HG03575 (cell line): ENCODE measurements at regions not wholly inside any gene's neighbourhood (a gene's known extent, or its start where the extent isn't known, plus 50 kb on each side); places are given as distances from the start of the nearest gene placed in this dataset.
"Not testable (repeated sequence)": the region's sequence is repeated elsewhere in the genome, so short reads cannot be mapped to it uniquely, and the experiment has no call there.

ENCODE experiments used
- ATAC-seq: cut with Tn5 transposase; IDR thresholded peaks from one replicate; pipeline ENCODE4 v1.9.1; 2021; ENCODE audit not compliant: unreplicated experiment, insufficient number of reproducible peaks, low FRiP score; ENCODE audit errors: extremely low read depth

- no peak for ATAC-seq
These were observed 358.9 kb downstream of the TRAM1L1 start for GRCh38 chr4:116726523-116726922.

- ATAC-seq: peak; percentile 98
These were observed 361.1 kb downstream of the TRAM1L1 start for GRCh38 chr4:116724249-116724648.

GRCh38 chr4:116705466-116705865 is 379.9 kb downstream of the TRAM1L1 start:
- no peak for ATAC-seq

- no peak for ATAC-seq
These were observed 382.4 kb downstream of the TRAM1L1 start for GRCh38 chr4:116702949-116703348.

GRCh38 chr4:116688536-116688935 is 396.8 kb downstream of the TRAM1L1 start:
- ATAC-seq: no peak

- no peak for ATAC-seq
These were observed 417.2 kb downstream of the TRAM1L1 start for GRCh38 chr4:116668190-116668589.

GRCh38 chr4:116665716-116666115 is 419.7 kb downstream of the TRAM1L1 start:
- no peak for ATAC-seq

GRCh38 chr4:116664198-116664597 is 421.2 kb downstream of the TRAM1L1 start:
- no peak for ATAC-seq

- ATAC-seq: no peak
These were observed 446.3 kb downstream of the TRAM1L1 start for GRCh38 chr4:116639070-116639577.

GRCh38 chr4:116638592-116638991 is 446.8 kb downstream of the TRAM1L1 start:
- no peak for ATAC-seq

GRCh38 chr4:116636917-116637316 is 448.5 kb downstream of the TRAM1L1 start:
- peak; percentile 98 for ATAC-seq

- ATAC-seq: no peak
These were observed 453.1 kb downstream of the TRAM1L1 start for GRCh38 chr4:116632269-116632668.

- ATAC-seq: no peak
These were observed 456.8 kb downstream of the TRAM1L1 start for GRCh38 chr4:116628598-116628997.

- ATAC-seq: no peak
These were observed 457.8 kb downstream of the TRAM1L1 start for GRCh38 chr4:116627545-116627944.

- ATAC-seq: not testable (repeated sequence)
These were observed 465.9 kb downstream of the TRAM1L1 start for GRCh38 chr4:116619508-116619907.

GRCh38 chr4:116618638-116619037 is 466.7 kb downstream of the TRAM1L1 start:
- ATAC-seq: no peak

- no peak for ATAC-seq
These were observed 482.3 kb downstream of the TRAM1L1 start for GRCh38 chr4:116603096-116603495.

GRCh38 chr4:116599859-116600258 is 485.5 kb downstream of the TRAM1L1 start:
- ATAC-seq: no peak

GRCh38 chr4:116598980-116599789 is 486.2 kb downstream of the TRAM1L1 start:
- no peak for ATAC-seq

GRCh38 chr4:116598155-116598979 is 487.0 kb downstream of the TRAM1L1 start:
- no peak for ATAC-seq
